ENCODE measurements at regions not wholly inside any gene's neighbourhood (a gene's known extent, or its start where the extent isn't known, plus 50 kb on each side); places are given as distances from the start of the nearest gene placed in this dataset.

GRCh38 chr3:71876135-71877105 is 91.5 kb upstream of the PROK2 start:
- TF ChIP-seq CTCF (IDR thresholded peaks at IDR 0.05) (no peak), POLR2A (IDR thresholded peaks at IDR 0.05) (no peak), EP300 (IDR thresholded peaks at IDR 0.05) (no peak)
